Neuron (in vitro differentiated cells): ENCODE measurements at regions not wholly inside any gene's neighbourhood (a gene's known extent, or its start where the extent isn't known, plus 50 kb on each side); places are given as distances from the start of the nearest gene placed in this dataset.
"Not testable (repeated sequence)": the region's sequence is repeated elsewhere in the genome, so short reads cannot be mapped to it uniquely, and the experiment has no call there.

ENCODE experiments used
- H2AFZ ChIP-seq: one replicate; pipeline ENCODE4 v1.6.1; 2013; ENCODE audit warnings: low read depth, mild to moderate bottlenecking, inconsistent platforms, low read length, moderate library complexity
- H3K27me3 ChIP-seq: one replicate; pipeline ENCODE4 v1.6.1; 2013; ENCODE audit warnings: low read length; ENCODE audit not compliant: insufficient read depth
- H3K36me3 ChIP-seq: one replicate; pipeline ENCODE4 v1.6.1; 2013; ENCODE audit warnings: low read length; ENCODE audit not compliant: insufficient read depth
- H3K4me1 ChIP-seq: one replicate; pipeline ENCODE4 v1.6.1; 2013; ENCODE audit warnings: low read length; ENCODE audit not compliant: insufficient read depth
- H3K4me3 ChIP-seq: 2 replicates; pipeline ENCODE4 v1.5.1; 2013; ENCODE audit warnings: mild to moderate bottlenecking, low read length, moderate library complexity
- H3K9me3 ChIP-seq: one replicate; pipeline ENCODE4 v1.6.1; 2013; ENCODE audit warnings: low read length

DNA sequence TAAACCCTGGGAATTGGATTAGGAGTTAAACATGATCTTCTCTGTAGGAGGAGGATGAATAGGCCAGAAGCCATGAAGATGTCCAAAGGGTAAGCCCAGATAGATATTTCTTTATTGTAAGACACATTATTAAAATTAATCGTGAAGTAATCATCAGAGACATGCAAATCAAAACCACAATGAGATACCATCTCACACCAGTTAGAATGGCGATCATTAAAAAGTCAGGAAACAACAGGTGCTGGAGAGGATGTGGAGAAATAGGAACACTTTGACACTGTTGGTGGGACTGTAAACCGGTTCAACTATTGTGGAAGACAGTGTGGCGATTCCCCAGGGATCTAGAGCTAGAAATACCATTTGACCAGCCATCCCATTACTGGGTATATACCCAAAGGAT is 741.2 kb upstream of the ZNF608 start:
- H3K4me3 ChIP-seq, H3K9me3 ChIP-seq: not testable (repeated sequence)
- peaks cover 35% of the 10 kb centered on the region for H3K4me1 ChIP-seq

DNA sequence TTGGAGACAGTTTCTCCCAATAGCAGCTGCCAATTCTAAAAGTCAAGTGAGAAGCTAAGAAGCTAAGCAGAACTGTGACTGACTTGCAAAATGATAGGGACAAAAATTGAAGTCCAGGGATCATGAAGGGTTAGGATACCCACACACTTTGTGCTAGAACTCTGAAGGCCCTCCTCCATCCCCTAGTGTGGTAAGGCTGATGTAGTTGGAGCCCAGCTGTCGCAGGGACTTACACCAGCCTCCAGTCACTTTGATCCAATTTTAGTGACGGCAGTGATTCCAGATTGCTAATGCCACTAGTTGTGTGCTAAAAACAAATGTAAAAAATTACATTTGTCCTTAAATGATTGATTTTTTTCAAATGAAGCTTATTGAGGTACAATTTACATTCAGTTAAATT is 742.7 kb upstream of the ZNF608 start:
- Histone ChIP-seq H3K27me3 (no peaks in the 10 kb centered on the region), H3K4me1 (peaks cover 35% of the 10 kb centered on the region)

More for the DNA sequence above, 741.2 kb upstream of the ZNF608 start:
- H2AFZ ChIP-seq, H3K27me3 ChIP-seq, H3K36me3 ChIP-seq: not testable (repeated sequence)

DNA sequence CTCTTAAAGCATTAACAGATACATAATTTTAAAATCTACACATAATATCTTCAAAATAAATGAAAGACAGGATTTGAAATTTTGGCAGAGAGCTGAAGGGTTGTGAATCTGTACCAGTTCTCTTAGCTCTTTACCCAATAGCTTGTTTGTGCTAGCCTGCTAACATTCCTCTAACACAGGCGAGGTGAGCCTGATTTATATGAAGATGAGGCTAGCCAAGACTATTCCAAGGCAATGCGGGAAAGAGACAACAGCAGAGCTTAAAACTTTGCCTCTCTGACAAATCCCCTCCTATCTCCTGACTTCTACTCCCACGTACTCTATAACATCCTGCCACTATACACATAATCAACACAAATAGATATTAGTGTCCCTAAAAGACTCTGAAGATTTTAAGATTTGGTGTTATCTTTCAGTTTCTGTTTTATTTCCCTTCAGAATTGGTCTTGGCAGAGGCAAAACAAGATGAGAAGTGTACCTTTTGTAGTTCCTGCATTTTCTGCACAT is 745.6 kb upstream of the ZNF608 start:
- no peak overlapping the region for H3K4me3 ChIP-seq

More for the DNA sequence above, 742.7 kb upstream of the ZNF608 start:
- Histone ChIP-seq H2AFZ (no peak overlapping the region), H3K36me3 (no peaks in the 10 kb centered on the region), H3K4me3 (no peak overlapping the region), H3K9me3 (no peaks in the 10 kb centered on the region)

DNA sequence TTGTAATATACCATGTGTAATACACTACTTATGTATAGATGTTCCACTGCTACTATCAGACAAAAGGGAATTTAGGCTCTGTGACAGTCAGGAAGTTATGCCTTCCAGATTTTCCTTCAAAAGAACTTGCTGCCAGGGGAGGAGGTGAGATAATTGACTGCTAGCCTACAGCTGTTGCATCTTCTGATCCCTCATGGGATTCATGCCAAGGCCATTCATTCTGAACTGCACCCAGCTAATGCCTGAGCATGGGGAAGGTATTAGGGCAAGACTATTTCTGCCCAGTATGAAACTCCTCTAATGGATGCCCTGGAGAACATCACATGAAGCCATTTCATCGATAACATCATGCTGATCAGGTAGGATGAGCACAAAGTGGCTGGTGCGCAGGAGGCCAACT is 746.5 kb upstream of the ZNF608 start:
- Histone ChIP-seq H2AFZ (no peak overlapping the region), H3K4me3 (no peak overlapping the region), H3K4me1 (peaks cover 5% of the 10 kb centered on the region), H3K36me3 (no peaks in the 10 kb centered on the region), H3K9me3 (no peaks in the 10 kb centered on the region), H3K27me3 (no peaks in the 10 kb centered on the region)

More for the DNA sequence above, 745.6 kb upstream of the ZNF608 start:
- Histone ChIP-seq H3K27me3 (no peaks in the 10 kb centered on the region), H3K4me1 (peaks cover 10% of the 10 kb centered on the region), H2AFZ (no peak overlapping the region), H3K9me3 (no peaks in the 10 kb centered on the region), H3K36me3 (no peaks in the 10 kb centered on the region)

DNA sequence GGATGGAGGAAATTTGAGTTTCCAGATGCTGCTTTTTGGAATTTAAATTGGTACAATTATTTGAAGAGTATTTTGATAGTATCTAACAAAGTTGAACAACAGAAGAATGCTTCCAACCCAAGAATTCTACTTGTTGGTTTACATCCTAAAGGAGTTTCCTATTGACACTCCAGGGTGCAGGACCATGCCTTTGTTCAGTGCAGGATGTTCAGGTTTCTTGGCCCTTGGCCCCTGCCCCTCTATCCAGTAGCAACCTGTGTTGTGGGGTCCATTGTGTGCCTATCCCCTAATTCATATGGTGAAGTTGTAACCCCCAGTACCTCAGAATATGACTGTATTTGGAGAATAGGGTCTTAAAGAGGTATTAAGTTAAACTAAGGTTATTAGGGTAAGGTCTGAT is 750.0 kb upstream of the ZNF608 start:
- Histone ChIP-seq H3K36me3 (no peaks in the 10 kb centered on the region), H3K27me3 (no peaks in the 10 kb centered on the region), H3K4me3 (no peak overlapping the region), H3K4me1 (peaks cover 17% of the 10 kb centered on the region), H2AFZ (no peak overlapping the region), H3K9me3 (no peaks in the 10 kb centered on the region)

DNA sequence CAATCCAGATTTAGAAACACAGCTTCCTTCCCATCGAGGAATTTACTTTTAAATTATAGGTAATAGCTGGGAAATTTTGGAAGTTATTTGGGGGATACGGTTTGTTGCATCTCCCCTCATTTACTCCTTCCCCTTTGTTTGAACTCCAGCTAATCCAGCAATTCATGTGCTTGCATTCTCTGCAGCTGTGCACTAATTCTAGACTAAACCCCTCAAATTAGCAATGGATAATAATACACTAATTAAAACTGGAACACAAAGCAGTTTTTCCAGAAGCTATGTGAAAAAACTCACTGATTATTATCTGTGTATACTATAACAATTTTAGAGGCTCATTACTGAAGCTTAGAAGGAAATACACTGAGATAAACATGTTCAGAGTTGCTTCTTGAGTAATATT is 751.2 kb upstream of the ZNF608 start:
- H3K9me3 ChIP-seq: no peaks in the 10 kb centered on the region
- peaks cover 13% of the 10 kb centered on the region for H3K4me1 ChIP-seq
- no peaks in the 10 kb centered on the region for H3K36me3 ChIP-seq
- no peaks in the 10 kb centered on the region for H3K27me3 ChIP-seq
- H2AFZ ChIP-seq: no peak overlapping the region
- no peak overlapping the region for H3K4me3 ChIP-seq

DNA sequence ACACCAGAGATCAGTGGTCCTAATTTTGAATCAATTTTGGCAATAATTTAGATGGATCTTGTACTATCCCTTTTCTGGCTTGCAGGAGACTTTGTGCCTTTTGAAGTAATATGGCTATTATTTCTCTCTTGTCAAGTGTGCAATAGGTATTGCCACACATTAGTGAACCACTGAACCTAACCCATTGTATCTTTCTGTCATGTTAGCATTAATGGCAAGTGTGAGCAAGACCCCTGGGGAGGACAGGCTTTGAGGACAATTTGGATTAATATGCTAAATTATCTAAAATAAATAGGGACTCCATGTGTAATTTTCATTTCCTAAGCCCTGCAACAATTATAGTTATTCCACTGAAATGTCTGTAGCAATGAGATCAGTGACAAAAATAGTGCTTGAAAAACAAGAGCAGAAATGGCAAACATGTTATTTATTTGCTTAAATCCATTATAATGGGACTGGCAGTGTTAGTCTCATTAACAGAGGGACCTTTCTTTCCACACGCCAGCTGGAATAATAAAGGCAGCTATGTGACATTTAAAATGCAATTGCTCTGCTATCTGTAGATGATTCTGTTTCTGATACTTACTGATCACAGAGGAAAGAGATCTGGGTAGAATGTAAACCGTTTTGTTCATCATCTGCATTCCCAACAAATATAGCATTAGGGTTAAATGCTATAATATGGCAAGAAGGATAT is 753.3 kb upstream of the ZNF608 start:
- no peak overlapping the region for H2AFZ ChIP-seq
- no peaks in the 10 kb centered on the region for H3K36me3 ChIP-seq
- H3K4me3 ChIP-seq: no peak overlapping the region
- H3K27me3 ChIP-seq: no peaks in the 10 kb centered on the region
- H3K9me3 ChIP-seq: no peaks in the 10 kb centered on the region
- peaks cover 13% of the 10 kb centered on the region for H3K4me1 ChIP-seq

DNA sequence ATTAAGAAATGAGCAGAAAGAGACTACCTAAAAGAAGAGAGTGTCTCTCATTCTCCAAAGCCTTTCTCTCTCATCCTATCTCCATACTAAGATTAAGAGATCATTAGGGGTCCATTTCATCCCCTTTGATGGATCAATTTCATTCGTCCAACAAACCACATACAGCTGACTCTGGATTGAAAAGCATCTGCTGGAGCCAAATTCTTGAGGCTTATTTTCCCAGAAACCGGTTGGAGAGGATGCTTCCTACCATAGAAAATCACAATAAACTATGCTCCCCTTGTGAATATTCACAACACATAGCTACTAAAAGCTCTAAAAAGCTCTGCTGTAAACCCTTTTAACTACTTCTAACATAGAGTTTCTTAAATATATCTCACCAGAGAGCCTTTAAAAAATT is 755.0 kb upstream of the ZNF608 start:
- Histone ChIP-seq H3K36me3 (no peaks in the 10 kb centered on the region), H3K27me3 (no peaks in the 10 kb centered on the region), H3K4me3 (no peak overlapping the region), H3K9me3 (no peaks in the 10 kb centered on the region), H2AFZ (no peak overlapping the region), H3K4me1 (peaks cover 13% of the 10 kb centered on the region)

DNA sequence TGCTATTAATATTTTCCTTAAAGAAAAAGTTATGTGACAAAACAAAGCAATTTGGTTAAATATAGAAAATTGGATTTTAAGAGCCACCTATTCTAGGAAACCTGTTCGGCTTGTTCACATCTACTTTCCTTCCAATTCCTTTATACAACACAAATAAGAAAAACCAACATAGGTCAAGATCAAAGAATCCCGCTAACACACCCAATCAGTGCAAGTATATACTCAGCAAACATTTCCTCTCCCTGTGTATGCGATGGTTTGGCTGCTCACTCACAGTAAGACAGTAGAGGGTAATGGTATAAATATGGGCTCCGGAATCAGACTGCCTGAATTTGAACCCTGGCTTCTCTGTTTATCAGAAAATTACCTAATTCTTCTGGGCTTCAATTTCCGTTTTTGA is 757.5 kb upstream of the ZNF608 start:
- Histone ChIP-seq H3K9me3 (no peaks in the 10 kb centered on the region), H3K4me1 (peaks cover 13% of the 10 kb centered on the region), H3K36me3 (no peaks in the 10 kb centered on the region), H3K4me3 (no peak overlapping the region), H3K27me3 (no peaks in the 10 kb centered on the region), H2AFZ (no peak overlapping the region)

DNA sequence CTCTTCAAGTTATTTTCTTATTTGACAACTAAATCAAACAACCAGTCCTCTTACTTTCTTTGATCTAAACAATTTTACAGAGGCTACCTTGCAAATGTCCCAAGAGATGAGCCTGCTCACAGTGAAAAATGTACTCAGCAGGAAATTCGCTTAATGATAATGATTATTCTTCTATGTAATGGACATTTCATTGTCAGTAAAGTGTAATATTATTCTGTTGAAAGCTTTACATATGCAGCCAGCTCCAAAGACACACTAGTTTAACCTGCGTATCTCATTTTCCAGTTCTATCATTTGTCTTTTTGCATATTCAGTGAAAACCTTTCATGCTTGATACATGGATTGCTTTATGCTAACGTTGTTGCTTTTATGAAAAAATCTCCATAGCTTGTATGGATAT is 758.7 kb upstream of the ZNF608 start:
- H3K27me3 ChIP-seq: no peaks in the 10 kb centered on the region
- H3K9me3 ChIP-seq: no peaks in the 10 kb centered on the region
- no peaks in the 10 kb centered on the region for H3K36me3 ChIP-seq
- H3K4me1 ChIP-seq: peaks cover 5% of the 10 kb centered on the region
- H2AFZ ChIP-seq: no peak overlapping the region
- H3K4me3 ChIP-seq: no peak overlapping the region

DNA sequence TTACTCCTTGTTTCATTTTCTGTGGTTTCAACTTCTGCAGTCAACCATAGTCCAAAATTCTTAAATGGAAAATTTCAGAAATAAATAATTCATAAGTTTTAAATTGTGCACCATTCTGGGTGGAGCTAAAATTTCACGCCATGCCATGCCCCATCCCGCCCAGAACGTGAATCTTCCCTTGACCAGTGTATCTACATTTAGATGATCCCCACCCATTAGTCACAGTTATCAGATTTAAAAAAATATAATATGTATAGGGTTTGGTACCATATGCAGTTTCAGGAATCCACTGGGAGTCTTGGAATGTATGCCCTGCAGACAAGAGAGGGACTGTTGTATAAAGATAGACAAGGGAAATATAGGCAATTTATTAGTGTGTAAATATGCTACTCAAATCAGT is 759.7 kb upstream of the ZNF608 start:
- no peak overlapping the region for H3K4me3 ChIP-seq
- no peak overlapping the region for H2AFZ ChIP-seq
- no peaks in the 10 kb centered on the region for H3K4me1 ChIP-seq
- H3K27me3 ChIP-seq: no peaks in the 10 kb centered on the region
- H3K9me3 ChIP-seq: no peaks in the 10 kb centered on the region
- no peaks in the 10 kb centered on the region for H3K36me3 ChIP-seq

DNA sequence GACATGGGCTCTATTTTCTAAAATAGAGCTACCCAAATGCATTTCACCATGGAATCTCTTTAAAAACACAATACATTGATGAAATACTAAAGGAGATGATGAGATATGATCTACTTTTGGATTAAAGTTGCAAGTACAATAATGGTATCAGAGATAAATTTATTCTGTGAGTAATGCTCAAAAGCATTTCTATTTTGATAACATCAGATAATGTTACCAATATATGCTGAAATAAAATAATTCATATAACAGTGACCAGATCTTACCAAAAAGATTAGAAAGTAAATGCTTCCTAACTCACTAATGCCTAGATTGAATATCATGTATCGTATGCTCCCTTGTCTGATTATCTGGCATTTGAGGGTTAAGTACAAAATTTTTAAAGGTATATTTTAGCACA is 761.8 kb upstream of the ZNF608 start:
- Histone ChIP-seq H3K36me3 (no peaks in the 10 kb centered on the region), H3K27me3 (no peaks in the 10 kb centered on the region), H3K9me3 (no peaks in the 10 kb centered on the region), H2AFZ (no peak overlapping the region), H3K4me3 (no peak overlapping the region), H3K4me1 (no peaks in the 10 kb centered on the region)

DNA sequence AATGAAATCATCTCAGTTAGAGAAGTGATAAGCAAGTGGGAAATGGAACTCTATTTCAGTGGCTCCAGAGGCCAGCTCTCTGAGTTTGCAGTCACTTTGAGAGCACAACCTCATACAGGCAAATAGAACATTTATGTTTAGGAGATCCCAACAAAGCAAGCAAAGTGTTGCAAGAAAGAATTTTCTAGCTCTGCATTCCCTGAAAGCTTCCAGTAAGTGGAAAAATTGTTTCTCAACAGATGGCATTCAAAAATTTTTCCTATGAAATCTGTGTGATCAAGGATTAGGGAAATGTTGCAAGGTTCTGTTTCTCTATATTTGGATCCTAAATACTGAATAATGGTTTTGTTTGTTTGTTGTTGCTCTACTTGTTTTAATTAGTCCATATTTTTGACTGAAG is 764.2 kb upstream of the ZNF608 start:
- Histone ChIP-seq H3K4me1 (no peaks in the 10 kb centered on the region), H3K36me3 (no peaks in the 10 kb centered on the region), H3K4me3 (no peak overlapping the region), H3K9me3 (no peaks in the 10 kb centered on the region), H2AFZ (no peak overlapping the region), H3K27me3 (no peaks in the 10 kb centered on the region)

DNA sequence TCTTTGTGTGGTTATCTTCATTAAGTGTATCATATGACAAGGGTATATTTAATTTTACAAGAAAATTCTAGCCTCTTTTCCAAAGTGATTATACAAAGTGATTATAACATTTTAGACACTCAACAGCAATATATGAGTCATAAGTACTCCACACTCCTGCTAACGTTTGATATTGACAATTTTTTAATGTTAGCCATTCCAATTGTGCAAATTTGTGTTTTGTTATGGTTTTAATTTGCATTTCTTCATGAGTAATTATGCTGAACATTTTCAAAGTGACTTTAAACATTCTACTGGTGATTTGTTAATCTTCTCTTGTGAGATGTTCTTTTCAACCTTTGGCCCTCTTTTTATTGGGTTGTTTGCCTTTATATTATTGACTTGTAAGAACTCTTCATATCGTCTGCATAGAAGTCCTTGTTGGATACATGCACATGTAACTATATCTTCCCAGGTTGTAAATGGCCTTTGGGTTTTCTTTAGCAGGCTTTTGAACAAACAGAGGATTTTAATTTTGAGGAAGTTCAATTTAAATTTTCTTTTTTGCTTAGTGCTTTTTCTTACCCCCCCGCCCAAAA is 771.6 kb upstream of the ZNF608 start:
- H3K4me3 ChIP-seq: no peak overlapping the region
- H3K9me3 ChIP-seq: no peaks in the 10 kb centered on the region
- no peaks in the 10 kb centered on the region for H3K4me1 ChIP-seq
- H2AFZ ChIP-seq: no peak overlapping the region
- no peaks in the 10 kb centered on the region for H3K36me3 ChIP-seq
- H3K27me3 ChIP-seq: no peaks in the 10 kb centered on the region
